NCI-H2107 (cell line): ENCODE measurements at regions not wholly inside any gene's neighbourhood (a gene's known extent, or its start where the extent isn't known, plus 50 kb on each side); places are given as distances from the start of the nearest gene placed in this dataset.

Source experiments
- DNase-seq: peaks from one replicate; lab custom pipeline; 2025; lab: John Stamatoyannopoulos, UW

DNA sequence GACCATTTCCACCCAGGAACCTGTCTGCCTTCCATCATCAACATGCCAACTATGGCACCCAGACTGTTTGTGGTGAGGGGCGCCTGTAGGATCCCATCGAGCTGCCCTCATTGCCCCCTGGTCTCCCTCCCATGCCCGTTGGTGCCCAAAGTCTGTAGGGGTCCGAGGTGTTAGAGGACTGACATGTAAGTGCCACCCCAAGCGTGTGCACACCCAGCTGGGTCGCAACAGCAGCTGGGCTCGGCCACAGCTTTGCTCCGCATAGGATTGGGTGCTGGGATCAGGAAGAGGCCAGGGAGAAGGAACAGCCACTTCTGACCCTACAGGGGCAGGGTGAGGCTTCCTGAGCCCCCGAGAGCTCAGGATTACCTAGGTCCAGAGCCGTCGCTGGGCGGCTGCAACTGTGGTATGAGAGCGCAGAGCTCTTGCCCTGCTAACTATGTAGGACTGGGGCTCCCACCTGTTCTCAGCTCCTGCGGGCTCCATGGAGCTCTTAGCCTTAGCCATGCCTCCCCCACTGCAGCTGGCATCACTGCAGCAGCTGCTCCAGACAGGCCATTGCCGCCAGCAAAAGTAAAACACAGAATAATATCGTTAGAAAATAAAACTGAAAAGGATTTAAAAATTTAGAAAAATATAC, 1160.3 kb downstream of the FSTL5 start:
- no peak for DNase-seq

DNA sequence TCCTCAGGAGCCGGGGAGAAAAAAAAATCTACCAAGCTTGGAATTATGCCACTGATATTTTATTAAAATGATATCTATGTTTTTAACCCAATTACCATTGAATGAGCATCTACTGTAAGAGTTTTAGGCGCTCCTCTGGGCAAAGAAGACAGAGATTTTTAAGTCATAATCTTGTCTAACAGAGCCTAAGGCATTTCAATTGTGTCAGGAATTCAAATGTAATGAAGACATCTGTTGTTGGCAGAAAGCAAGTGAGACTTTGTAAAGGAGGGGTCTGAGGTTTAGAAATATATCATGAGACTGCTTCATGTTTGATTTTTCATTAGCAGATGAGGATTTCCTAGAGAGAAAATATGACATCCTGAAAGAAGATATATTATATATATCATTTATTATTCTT, 1158.1 kb downstream of the FSTL5 start:
- DNase-seq: no peak

DNA sequence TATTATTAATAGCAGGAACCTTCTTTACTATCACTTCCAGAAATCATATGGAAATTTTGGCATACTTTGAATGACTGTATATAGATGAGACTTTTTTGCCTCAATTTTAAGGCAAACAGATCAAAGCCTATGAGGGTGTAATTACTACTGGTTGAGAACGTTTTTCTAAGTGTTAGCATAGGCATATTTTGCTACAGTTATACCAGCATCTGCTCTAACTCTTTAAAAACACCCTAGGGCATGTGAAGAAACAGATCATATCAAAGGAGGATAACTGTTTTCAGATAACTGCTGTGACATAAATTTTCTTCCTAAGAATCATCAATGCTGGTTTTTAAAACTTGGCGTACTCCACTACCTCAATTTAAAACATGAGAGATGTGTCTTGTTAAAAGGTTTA, 1155.3 kb downstream of the FSTL5 start:
- no peak for DNase-seq

DNA sequence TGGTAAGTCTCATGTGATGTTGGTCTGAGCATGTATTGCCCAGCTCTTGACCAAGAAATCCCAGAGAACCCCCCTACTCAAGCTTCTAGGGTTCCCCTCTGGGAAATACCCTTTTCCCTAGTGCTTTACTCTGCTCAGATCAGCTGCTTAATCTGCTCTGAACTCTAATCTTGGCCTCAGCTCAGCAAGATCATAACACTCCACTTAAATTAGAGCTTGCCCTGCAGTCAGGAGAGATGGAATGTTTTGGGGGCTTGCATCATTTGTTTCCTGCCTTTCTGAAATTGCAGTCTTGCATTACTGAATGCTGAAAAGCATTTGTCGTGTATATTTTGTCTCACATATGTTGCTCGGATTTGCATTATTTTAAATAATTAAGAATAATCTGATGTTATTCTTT, 1153.6 kb downstream of the FSTL5 start:
- no peak for DNase-seq
